Activated CD8-positive, alpha-beta memory T cell treated with anti-CD3 and anti-CD28 coated beads for 1 hour (primary cell): ENCODE measurements at regions not wholly inside any gene's neighbourhood (a gene's known extent, or its start where the extent isn't known, plus 50 kb on each side); places are given as distances from the start of the nearest gene placed in this dataset.

Source experiments
- DNase-seq, 2 donors: peaks; one replicate each; pipeline ENCODE4 v3.0.0-alpha.2; 2020; ENCODE audit warnings: low read depth in 1 of 2; ENCODE audit errors: extremely low read depth in 1 of 2

DNA sequence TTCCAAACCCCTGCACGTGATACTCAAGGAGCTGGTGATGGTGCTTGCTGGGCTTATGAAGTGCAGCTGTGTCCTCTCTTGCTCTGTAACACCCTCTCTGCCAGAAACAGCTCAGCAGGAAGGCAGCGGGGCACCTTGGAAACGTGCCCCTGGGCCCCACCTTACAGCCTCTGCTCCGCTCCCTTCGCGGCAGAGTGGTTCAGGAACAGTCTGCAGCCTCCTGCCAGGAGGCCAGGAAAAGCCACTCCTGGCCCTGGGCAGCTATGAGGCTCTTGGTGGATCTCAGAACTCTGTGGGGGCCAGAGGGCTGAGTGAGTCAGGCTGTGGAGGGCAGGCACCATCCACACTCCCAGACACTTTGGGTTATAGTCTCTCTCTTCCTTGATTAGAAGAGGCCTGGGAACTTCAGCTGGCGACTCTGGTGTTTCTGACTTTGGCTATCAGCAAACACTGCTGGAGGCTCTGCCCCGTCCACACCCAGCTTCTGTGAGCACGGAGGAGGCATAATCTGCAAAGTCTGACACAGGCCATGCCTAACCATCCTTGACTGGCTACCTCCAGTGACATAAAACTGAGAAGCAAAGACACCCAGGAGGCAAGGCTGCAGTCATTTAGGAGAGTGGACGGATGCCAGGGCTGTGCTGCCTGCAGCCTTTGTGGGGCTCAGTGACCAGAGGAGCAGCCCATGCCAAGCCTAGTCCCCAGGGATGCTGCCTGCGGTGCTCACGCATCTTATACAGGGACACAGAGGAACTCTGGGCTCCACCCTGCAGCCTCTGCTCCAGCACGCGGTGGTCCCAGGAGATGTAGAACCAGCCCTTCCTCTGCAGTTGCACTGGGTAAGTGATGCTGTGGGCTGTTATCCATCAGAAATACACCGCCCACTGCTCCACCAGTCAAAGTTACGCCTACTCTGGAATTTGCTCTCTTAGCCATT, 65.3 kb downstream of the METRNL start:
- no peak for DNase-seq

DNA sequence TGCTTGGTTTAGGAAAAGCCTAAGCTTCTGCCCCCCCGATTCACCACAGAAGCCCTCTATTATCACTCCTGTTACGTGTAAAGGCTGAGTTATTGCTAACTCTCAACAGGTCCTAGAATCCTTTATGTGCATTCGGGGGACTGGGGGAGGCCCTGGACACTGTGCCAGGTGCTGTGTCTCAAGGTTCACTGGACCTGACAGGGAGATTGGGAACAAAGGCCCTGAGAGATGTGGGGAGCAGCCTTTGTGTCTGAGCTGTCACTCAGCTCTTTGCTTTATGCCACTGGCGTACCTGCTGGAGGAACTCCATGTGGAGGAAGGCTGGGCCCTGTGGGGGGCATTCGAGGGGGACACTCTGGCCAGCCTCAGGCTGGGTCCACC, 65.9 kb downstream of the METRNL start:
- DNase-seq: no peak

DNA sequence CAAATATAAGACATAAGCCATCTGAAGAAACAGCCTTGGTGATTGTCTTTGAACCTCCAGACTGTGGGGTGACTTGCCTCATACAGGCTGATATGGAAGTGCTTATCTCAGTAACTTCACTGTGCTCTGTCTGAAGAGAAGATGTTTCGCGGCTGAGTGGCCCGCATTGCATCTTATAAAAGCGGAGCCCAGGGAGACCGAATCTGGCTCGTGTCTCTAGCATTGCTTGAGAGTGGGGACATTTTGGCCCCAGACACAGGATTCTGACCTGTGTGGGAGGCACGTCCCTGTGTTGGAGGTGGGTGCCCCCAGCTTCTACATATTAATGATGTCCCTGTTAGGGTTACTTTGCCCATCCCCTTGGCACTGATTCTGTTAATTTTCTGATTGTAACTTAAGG, 66.4 kb downstream of the METRNL start:
- no peak for DNase-seq

DNA sequence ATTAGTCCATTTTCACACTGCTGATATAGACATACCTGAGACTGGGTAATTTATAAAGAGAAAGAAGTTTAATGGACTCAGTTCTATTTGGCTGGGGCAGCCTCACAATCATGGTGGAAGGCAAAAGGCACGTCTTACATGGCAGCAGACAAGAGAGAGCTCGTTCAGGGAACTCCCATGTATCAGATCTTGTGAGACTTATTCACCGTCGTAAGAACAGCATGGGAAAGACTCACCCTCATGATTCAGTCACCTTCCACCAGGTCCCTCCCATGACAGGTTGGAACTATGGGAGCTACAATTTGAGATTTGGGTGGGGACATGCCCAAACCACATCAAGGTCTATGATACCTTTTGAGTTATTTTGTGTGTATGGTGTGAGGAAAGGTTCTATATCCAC, 66.9 kb downstream of the METRNL start:
- no peak for DNase-seq

DNA sequence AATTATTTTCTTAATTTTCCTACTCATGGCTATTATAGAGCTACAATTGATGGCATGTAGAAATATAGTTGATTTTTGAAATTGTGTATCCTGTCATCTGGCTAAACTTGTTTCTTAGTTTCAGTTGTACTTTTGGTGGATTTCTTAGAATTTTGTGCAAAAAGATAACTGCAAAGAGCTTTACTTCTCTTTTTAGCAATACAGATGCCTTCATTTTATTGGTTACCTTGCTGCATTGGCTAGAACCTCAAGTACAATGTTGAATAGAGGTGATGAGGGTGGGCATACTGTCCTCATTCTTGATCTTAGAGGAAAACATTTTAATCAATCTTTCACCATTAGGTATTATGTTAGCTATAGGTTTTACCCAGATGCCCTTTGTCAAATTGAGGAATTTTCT, 67.9 kb downstream of the METRNL start:
- no peak for DNase-seq

DNA sequence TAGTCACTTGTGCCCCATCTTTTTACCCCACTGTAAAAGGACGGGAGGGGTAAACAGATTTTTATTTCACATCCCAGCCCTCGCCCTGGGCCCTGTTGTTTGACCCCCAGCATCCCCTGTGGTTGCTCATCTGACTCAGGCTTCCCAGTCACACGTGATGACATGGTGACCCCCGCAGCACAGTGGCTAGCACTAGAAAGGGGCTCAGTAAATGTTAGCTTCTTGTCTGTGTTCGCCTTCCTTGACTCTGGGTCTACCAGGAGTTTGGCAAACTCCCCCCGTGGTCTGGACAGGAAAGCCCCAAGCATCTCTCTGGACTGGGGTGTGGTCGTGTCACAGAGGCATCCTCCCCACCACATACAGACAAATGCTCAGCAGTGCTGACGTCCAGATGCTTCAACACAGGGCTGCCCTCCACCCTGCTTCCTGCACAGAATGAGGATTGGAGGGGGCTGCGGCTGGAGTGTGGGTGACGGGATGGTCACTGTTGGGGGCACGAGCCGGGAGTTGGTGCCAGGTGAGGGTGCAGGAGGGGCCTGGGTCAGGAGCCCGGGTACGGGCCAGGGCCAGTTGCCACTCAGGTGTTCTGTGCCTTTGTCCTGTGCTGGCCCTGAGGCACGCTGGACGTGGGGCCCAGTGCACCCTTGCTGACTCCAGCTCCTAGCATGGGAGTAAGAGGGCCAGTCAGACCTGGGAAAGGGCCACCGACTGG, 69.1 kb downstream of the METRNL start:
- no peak for DNase-seq

DNA sequence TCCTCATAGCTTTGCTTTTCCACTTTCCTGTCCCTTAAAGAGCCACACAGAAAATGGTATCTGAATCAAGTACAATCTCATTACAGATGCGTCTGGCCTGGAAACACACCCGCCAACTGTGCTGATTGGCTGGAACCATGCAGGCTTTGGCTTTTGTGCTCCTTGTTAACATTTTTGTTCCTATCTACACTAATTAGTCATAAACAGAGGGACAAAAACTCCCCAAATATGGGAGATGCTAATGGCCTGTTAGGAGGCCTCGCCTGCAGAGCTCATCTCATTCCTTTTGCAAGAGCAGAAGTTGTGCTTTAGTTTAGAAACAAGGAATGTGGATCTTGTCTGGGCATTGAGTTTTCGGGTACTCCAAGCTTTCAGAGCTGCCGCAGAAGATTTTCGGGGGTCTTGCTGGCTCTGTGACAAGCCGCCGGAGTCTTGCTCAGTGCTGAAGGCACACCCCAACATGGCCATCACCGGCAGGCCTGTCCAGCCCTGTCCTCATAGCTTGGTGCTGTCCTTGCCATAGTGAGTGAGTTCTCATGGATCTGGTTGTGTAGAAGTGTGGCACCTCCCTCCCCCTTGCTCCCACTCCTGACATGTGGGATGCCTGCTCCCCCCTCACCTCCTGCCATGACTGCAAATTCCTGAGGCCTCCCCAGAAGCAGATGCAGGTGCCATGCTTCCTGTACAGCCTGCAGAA, 69.8 kb downstream of the METRNL start:
- no peak for DNase-seq

DNA sequence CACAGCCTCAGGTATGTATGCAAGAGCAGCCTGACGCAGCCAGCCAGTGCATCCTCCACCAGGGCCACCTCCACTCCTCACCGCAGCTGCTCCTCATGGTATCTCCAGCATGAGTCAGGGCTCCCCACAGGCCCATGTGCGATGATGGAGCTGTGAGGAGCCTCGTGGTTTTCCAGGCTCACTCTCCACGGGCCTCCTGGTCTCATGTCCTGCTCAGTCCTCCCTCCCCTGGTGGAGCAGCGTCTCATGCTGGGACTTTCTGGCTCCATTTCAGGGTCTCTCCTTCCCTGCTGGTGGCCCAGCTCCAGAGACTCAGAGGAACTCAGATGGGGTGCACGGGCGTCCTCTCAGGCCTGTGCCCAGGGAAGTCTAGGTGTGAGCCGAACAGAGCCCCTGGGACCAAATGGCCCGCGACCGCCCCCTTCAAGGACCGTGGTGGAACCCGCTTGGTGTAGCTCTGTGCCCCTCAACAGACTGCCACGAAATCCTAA, 70.4 kb downstream of the METRNL start:
- DNase-seq: no peak

DNA sequence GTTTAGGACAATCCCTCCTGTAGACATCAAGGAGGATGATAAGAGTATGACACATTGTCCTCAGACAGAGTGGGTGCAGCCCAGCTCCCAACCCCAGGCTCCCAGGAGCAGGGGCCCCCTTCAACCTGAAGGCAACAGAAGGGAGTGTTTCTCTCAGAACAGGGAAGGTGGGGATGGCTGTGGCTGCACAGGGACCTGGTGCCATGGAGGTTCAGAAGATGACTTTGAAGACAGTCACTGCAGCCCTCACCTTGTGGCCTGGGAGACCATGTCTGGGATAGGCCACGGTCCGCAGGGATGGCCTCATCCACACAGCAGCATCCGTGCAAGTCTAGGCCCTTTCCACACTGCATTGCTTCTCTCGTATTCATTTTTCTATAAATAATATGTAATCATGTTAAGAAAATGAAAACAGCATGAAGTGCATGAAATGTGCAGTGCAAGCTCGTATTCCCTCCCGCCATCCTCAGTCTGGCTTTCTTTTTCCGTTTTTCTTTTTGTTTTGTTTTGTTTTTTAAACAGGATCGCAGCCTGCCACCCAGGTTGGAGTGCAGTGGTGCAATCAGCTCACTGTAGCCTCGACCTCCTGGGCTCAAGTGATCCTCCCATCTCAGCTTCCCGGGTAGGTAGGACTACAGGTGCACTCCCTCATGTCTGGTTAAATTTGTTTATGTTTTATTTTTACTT, 71.1 kb downstream of the METRNL start:
- DNase-seq: no peak

DNA sequence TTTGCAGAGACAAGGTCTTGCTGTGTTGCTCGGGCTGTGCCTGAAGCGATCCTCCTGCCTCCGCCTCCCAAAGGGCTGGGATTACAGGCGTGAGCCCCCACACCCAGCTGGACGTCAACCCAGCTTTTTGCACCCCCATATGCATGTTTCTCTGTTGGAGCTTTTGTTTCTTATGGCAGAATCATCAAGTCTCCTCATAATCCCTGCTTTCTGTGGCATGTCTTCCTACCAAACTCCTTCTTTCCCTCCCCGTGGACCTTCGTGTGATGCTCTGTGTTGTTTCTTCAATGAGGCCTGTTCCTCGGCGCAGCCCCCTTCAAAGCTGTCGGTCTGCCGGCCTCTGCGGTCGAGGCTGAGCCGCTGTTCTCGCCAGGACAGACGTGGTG, 71.6 kb downstream of the METRNL start:
- DNase-seq: no peak

DNA sequence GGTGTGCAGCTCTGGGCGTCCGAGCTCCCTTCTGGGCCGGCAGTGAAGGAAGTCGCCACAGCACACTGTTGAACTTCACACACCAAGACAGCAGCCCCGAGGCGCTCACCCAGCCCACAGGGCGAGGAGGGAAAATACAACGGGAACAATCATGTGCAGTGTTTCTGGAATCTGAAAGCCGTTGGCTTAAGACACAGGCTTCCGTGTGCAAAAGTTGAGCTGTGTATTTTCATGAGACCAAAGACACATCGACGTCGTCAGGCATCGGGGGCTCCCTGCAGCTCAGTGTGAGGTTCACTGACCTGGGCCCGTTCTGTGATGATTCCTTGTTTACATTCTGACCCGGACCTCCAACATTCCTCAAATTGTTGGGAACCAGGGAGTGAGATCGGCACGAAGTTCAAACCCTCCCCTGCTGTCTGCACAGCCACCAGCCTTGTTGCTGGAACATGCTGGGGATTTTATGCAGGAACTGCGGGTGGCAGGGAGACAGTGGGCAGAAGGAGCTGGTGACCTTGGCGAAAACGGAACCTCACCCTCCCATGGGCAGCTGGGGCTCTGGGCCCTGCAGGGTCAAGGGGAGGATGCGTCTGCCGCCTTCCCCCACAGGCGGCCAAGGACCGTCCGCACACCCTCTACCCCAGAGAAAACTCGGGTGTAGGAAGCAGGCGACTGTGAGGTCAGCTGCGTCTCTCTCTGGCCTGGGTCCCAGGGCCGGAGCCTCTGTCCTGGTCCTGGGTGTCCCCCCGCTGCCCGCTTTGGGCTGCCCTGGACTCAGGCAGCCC, 72.2 kb downstream of the METRNL start:
- DNase-seq: no peak

DNA sequence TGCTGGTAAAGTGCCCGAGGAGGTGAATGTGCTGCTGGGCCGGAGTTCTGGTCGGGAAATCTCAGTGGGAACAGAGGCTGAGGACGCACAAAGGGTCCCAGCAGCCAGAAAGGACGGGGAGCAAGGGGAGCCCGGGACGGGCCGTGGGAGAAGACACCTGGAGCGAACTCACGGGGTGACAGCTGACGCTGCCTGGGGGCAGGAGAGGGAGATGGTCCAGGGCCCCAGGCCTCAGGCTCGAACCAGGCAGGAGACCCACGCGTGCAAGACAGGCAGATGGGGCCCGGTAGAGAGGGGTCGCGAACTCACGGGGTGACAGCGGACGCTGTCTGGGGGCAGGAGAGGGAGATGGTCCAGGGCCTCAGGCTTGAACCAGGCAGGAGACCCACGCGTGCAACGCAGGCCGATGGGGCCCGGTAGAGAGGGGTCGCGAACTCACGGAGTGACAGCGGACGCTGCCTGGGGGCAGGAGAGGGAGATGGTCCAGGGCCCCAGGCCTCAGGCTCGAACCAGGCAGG, 72.9 kb downstream of the METRNL start:
- DNase-seq: no peak

DNA sequence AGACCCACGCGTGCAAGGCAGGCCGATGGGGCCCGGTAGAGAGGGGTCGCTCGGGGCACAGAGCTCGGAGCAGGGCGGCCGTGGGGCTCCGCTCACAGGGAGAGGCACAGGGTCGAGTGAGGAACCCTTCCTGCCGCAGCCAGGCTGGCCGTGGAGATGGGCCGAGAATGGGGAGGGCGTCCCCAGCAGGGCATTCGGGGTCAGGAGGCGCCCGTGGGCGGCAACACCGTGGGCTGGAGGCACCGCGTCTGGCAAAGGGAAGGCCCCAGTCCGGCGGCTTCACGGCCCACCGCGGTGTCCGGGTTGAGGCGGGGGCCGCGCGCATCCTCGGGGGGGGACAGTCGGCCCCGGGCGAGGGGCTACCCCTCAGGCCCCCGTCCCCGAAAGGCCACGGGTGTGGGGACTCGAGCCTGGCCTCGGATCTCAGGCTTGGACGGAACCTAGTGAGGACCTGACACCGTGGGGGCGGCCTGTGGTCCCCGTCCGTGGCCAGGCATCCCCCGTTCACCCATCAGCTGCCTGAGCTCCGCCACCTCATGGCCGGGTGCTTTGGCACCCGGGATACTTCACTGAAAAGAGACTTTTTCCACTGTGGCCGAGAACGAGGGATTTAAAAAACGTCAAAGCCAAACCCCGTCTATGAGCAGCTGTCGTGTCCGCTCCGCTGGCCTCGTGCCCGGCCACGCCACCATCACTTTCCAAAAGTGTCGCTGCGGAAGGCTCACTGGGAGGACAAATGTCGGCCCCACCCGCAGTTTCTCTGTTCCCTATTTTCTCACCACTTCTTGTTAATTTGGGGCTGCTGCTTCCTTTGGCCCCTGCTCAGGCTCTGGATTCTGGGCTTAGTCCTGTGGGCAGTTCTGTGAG, 73.6 kb downstream of the METRNL start:
- DNase-seq: no peak

DNA sequence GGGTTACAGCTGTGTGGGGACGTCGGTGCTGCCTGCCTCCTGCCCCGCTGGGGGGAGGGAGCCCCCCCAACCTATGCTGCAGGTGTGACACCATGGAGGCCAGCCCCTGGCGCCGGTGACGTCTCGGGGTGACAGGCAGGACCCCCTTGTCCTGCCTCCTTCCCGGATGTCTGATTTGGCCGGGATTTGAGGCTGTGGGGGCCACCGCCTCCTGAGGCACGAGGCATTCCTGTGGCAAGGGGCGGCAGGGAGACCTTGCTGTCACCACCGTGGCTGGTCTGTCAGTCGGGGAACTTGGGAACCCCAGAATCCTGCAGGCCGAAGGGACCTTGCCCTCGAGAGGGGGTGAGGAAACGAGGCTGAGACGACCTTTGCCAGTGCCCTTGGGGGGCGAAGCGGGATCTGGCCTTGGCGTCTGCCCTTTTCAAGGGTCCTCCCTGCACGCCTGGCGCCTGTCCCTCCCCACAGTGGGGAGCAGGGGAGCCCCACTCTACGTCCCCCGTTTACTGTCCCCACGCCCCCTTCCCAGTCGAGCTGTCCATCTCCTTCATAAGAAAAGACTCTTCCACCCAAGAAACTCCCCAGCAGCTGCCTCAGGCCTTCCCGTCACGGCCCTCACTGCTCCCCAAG, 74.4 kb downstream of the METRNL start:
- DNase-seq: no peak

DNA sequence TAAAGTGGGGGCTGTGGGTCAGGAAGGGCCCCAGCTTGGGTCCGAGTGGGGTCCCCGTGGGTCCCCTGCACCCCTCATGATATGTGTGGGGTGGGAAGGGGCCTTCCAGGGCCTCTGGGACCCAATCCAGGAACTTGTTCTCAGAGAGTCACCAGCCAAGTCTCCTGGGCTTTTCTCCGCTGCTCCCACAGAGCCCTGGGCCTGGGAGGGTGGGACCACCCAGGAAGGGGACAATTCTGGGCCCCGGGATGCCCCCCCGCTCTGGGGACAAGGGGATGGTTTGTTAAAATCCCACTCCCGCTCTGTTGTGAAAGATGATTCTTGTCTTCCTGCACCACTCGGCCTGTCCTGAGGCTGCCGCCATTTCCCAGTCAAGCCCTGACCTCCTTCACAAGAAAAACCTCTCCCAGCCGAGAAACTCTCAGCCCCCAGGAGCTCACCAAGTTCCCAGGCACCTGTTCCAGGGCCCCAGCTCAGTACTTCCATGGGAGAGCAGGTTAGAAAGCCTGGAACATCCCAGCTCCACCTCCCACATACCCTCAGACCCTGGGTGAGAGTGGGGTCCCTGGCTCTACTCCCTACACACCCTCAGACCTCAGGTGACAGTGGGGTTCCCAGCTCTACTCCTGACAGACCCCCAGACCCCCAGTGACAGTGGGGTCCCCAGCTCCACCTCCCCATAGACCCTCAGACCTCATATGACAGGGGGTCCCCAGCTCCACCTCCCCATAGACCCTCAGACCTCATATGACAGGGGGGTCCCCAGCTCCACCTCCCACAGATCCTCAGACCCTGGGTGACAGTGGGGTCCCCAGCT, 75.1 kb downstream of the METRNL start:
- no peak for DNase-seq

DNA sequence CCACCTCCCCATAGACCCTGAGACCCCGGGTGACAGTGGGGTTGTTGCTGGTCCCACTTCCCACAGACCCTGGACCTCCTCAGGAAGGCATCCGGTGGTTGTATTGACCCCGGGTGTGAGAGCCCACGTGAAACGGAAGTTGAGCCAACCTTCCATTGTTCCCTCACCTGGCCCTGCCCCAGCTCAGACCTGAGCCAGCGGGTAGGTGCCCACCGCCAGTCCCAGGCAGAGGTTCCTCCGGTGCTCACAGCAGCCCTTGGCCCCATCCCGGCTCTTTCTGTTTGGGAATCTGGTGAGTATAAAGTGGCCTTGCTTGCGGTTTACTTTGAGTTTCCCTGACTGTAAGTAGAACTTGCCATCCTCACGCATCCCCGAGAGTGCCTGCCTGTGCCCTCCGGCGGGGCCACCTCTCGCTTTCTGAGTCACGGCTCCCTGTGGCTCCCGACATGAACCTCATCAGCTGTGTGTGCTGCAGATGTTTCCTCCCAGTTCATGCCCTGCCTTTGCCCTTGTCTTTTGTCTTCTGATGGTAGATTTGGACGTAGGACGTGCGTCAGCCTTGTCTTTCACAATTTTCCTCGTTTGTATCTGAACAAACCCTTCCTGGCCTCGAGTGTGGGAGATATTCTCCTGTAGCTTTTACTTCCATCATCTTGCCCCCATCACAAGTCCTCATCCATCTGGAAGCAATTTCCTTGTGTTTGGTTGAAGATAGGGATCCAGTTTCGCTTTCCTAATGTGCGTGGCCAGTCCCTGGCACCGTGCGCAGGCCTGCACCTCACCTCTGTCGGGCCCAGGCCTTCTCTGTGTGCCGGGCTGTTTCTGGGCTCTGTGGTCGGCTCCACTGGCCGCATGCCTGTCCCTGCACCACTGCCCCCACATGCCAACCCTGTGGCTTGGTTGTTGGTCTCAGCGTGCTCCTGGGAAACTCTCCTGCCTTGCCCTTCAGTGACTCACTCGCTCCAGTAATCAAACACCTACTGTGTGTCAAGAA, 76.0 kb downstream of the METRNL start:
- DNase-seq: no peak

DNA sequence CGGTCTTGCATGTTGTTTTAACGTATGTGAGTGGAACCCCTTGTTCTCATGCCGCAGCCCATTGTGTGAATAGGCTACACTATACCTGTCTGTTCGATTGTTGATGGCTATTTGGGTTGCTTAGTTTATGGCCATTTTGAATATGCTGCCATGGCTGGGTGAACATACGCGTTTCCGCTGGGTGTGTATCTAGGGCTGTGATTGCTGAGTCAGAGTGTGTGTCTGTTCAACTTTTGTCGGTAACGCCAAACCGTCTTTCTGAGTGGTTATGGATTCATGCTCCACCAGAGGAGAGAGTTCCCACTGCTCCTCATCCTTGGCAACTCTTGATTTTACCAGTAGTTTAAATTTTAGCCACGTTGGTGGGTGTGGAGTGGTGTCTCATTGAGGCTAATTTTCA, 77.0 kb downstream of the METRNL start:
- DNase-seq: no peak
